Kidney tubule cell (primary cell): ENCODE measurements at regions not wholly inside any gene's neighbourhood (a gene's known extent, or its start where the extent isn't known, plus 50 kb on each side); places are given as distances from the start of the nearest gene placed in this dataset.
"Not testable (repeated sequence)": the region's sequence is repeated elsewhere in the genome, so short reads cannot be mapped to it uniquely, and the experiment has no call there.

Source experiments
- DNase-seq: peaks from one replicate; pipeline ENCODE4 v3.0.0-alpha.2; 2018; ENCODE audit warnings: low spot score

DNA sequence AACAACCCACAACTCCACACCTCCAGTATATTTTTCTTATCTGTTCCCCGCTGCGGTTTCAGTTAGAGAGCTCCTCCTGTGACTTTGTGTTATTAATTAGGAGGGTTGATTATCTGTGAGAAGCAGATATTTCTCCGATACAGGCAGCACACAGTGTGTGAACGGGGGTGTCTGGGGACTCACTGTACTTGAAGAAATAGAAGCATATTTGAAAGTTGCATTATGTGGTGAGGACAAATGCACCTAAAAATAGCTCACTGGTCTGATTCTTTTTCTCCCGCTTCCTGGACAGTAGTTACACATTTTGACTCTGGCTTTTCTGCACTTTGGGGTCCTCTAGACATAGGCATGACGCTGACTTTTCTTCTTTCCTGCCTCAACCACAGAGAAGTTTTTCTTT, 277.7 kb downstream of the VRK1 start:
- no peak for DNase-seq

- DNase-seq: peak; percentile 82
These were observed 280.1 kb downstream of the VRK1 start for GRCh38 chr14:97077253-97077653.

DNA sequence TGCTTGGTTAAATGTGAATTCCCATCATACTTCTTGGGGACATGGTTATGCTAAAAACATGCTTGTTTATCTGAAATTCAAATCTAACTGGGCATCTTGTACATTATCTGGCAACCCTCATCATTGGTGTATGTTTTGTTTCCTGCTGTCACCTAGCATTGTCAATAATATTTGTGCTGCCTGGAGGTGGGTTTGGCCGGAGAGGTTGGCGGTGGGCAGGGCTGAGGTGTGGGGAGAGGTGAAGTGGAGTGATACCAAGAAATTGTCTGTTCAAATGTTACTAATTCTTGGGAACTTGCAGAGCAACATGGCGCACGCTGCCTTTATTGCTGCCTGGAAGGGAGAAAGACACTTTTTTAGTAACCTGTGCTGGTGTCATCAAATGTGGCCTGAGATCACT, 280.5 kb downstream of the VRK1 start:
- no peak for DNase-seq

GRCh38 chr14:97080991-97081390, 283.8 kb downstream of the VRK1 start:
- no peak for DNase-seq

DNA sequence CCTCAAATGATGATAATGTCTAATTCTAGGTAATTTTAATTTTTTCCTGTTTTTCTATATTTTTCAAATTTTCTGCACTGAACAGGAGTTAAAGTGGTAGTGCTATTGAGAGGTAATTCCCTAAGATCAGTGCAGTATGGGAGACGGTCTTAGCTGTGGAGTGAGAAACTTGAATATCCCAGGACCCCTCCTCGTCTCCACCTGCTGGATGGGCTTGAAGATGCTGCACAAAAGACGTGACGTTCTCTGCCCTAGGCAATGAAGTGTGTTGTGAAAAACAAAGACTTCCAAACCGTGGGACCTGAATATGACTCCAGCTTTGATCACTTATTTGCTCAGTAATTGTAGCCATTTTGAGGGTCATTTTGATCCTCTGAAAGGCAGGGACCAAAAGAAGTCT, 298.1 kb downstream of the VRK1 start:
- no peak for DNase-seq

GRCh38 chr14:97097296-97097695, 300.1 kb downstream of the VRK1 start:
- DNase-seq: no peak

DNA sequence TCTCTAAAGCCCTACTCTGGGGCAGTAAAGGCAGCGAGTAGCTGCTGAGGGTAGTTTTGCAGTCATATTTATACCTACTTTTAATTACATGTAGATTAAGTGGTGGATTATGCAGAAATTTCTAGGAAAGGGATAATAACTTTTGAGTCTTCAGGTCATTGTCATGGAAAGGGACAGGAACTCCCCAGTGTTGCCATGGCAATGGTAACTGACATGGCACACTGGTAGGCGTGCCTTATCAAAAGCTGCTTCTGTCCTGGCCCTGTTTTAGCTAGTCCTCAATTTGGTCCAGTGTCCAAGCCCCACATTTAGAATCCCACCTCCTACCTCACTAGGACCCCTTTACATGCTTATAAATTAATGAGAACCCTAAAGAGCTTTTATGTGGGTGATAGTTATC, 303.1 kb downstream of the VRK1 start:
- DNase-seq: no peak

DNA sequence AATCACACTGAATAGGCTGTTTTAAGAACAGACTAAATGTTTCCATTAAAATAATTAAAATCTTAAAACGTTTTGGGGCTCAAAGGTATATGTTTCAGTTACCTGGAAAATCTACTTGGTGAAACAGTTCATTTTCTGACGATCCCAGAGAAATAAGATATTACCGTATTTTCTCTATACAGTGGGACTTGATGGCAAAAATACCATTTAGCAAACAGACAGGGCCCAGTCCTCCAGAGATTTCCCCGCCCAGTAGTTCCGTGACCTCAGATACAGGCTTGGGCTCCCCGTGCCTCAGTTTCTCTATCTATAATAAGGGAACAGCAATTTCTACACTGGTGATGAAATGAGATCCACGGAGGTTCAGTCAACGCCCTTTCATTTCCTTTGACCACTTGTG, 304.4 kb downstream of the VRK1 start:
- DNase-seq: no peak

DNA sequence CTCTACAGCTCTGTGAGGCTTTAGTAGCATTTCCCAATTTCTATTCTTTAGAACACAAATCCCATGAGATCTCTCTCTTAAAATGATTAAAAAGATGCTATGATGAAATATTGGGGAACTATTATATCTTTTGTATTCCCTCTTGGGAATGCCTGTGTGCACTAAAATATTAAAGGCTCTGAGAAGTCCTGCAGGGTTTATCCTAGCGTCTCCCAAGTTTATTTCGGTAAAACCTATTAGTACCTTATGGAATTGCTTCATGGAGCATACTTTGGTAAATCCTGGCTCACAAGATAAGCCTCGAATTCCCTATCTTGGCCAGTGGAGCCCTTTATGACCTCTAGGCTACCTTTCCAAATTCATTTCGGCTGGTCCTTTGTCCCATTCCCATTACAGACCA, 306.8 kb downstream of the VRK1 start:
- DNase-seq: no peak

DNA sequence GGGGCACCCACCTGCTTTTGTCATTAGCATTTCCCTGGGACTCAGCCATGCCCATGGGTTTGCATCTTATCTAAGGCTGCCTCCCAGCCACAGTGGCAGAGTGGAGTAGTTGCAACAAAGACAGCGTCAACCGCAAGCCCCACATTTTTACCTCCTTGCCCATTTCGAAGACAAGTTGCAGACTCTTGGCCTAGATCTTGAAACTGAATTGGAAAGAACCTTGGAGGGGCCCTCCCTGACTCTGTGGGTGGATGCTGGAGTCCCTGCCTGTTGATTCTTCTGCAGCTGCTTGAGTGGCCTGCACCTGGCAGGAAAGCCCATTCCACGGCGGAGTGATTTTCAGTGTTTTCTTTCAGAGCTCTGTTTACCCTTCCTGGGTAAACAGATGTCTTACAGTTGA, 309.0 kb downstream of the VRK1 start:
- DNase-seq: no peak

GRCh38 chr14:97106609-97107008, 309.4 kb downstream of the VRK1 start:
- no peak for DNase-seq

DNA sequence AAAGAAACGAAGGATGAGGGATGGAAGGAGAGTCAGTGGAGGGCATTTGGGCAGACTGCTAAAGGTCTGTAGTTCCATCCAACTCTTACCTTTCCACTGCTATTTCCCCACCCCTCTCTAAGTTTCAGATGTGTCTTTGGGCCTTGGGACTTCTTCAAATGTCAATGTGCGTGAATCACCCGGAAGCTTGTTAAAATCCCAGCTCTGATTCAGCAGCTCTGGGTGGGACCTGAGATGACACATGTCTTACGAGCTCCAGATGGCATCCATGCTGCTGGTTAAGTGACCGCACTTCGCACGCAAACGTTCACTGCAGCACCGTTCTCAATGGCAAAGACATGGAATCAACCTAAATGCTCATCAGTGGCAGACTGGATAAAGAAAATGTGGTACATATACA, 309.9 kb downstream of the VRK1 start:
- DNase-seq: no peak

- DNase-seq: no peak
These were observed 310.6 kb downstream of the VRK1 start for GRCh38 chr14:97107760-97108159.

DNA sequence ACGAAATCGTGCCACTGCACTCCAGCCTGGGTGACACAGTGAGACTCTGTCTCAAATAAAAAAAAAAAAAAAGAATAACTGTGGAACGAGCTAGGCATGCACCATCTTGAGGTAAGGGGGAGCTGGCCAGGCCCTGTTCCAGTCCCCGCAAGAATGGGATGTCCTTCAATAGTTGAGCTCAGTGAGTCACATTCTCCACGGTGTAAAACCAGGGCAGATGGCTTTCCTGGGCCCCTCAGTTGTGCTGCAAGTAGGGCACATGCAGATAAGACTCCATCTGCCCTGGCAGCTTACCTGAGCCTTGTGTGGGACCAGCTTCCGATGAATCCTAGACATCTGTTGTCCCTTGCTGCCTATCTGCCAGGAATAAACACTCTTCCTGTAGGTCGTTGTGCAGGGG, 312.1 kb downstream of the VRK1 start:
- no peak for DNase-seq

GRCh38 chr14:97113339-97113738, 316.2 kb downstream of the VRK1 start:
- peak; percentile 13 for DNase-seq

- peak; percentile 47 for DNase-seq
These were observed 319.4 kb downstream of the VRK1 start for GRCh38 chr14:97116546-97116945.

DNA sequence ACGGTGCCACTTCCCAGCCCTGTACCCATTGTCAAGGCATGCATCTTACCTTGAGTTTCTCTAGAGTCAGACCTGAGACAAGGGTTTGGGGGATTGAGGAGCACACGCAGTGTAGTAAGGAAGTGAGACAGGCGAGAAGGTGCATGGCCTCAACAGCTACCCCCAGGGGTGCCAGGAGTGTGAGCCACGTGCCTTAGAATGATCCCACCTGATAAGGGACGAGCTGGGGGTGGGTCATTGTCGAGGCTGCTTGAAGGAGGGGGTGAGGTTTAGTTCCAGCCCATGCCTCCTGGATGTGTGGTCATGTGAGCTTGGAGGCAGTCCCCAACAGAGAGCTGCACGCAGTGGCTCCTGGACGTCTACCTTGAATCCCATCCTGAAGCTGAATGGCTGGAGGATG, 320.5 kb downstream of the VRK1 start:
- no peak for DNase-seq

GRCh38 chr14:97120204-97120603, 323.0 kb downstream of the VRK1 start:
- DNase-seq: no peak

DNA sequence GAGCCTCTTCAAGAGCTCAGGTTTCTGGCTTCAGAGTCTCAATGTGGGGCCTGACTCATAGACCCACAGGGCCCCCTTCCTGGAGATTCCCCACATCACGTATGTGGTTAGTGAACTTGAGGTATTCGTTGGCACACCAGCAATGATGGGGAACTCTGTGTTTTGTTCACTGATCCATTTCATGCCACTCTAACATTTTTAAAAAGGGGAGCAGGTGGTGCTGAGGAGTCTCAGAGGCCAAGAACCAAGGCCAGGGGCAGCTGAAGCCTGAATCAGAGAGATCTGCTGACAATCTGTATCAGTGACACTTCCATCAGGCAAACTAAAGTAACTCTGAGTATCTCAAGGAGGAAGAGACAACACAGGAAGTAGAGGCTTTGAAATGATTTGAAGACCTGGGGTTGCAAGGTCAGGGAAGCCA, 323.4 kb downstream of the VRK1 start:
- DNase-seq: peak; percentile 67

DNA sequence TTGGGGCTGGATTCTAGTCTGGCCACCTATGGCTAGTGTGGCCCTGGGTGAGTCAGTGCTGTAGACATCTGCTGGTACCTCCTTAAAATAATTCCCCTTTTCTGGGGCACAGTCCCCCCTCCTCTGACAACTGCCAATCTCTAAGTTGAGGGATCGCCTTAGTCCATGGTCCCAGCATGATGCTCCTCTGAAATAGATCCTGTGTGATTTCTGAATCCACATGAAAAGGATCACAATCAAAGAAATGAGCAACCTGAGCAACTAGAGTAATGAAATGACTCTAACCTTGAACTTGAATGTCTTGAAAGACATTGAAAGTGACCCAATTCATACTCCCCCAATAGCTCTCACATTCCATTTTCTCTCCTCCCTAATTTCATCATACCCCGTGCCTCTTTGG, 332.5 kb downstream of the VRK1 start:
- no peak for DNase-seq

DNA sequence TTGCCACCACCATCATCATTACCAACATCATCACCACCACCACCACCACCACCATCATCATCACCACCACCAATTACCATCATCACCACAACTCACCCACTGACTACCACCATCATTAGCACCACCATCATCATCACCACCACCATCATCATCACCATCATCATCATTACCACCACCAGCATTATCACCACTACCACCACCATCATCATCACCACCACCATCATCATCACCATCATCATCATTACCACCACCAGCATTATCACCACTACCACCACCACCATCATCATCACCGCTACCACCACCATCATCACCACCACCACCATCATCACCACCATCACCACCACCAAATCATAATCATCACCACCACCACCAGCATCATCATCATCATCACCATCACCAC, 338.7 kb downstream of the VRK1 start:
- DNase-seq: not testable (repeated sequence)

DNA sequence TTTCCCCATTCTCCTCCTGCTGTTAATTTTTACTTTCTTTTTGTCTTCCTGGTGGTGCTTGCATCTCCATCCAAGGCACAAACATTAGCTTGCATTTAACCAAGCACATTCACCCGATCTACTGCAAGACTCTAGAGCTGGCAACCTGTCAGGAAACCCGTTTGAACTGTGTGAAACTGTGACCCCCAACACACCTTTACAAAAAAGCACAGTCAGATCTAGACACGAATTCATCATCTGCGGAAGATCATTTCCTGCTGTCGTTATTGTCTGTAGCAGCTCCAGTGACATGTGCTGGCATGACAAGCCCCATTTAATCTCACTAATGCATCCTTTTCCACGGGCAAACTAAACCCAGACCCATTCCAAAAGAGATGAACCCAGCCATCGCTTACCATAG, 340.5 kb downstream of the VRK1 start:
- no peak for DNase-seq

DNA sequence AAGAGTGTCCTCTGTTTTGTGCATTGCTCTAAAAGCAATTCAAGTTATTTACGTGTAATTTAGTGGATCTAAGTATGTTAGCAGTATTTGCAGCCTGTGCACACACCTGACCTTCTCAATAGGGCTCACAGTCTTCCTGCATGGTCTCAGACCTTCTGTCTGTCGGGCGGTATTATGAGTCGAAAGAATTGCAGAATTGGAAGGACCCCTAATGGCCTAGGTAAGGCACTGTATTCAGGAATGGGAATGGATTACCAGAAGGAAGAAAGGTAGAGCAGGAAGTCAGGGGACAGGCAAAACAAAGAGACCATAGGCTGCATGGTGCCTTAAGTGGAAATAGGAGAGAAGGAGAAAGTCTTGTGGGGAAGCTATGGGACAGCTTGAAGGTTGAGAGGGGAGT, 341.6 kb downstream of the VRK1 start:
- DNase-seq: no peak

GRCh38 chr14:97143011-97143410, 345.8 kb downstream of the VRK1 start:
- no peak for DNase-seq

DNA sequence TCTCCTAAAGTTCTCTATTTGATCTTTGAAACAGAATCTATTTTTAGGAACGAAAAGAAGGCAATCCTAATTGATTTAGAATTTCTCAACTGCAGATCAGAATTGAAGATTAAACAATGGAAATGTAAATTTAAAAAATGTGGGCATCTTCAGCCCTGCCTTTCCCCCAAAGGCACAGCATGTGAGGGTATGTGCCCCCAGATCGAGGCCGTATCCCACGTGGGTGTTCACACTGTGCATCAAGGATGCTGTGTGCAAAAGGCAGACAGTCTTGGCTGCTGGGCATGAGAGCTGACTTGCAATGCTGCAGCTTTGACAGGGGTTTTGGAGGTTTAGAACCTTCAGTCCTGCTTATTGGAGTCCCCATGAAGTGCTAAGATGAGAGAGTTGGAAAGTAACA, 346.3 kb downstream of the VRK1 start:
- no peak for DNase-seq
